Mammary epithelial cell (primary cell): ENCODE measurements at regions not wholly inside any gene's neighbourhood (a gene's known extent, or its start where the extent isn't known, plus 50 kb on each side); places are given as distances from the start of the nearest gene placed in this dataset.

ENCODE experiments used
- CTCF ChIP-seq, 2 donors: IDR thresholded peaks in 1 of 2; conservative IDR thresholded peaks in 1 of 2; 2 replicates each; pipeline ENCODE4 v1.5.1; 2011 to 2012; ENCODE audit warnings: inconsistent platforms in 2 of 2, low read length in 2 of 2, mild to moderate bottlenecking in 2 of 2, control low read depth in 1 of 2, low read depth in 1 of 2; ENCODE audit not compliant: insufficient read depth in 1 of 2; ENCODE audit errors: extremely low read depth in 1 of 2
- EZH2 ChIP-seq: IDR thresholded peaks from 2 replicates; pipeline ENCODE4 v1.6.1; 2012; ENCODE audit warnings: low read length, inconsistent platforms, borderline replicate concordance

- TF ChIP-seq CTCF (conservative IDR thresholded peaks at IDR 0.05 in 1 of 2, IDR thresholded peaks at IDR 0.05 in 1 of 2; ENCODE audit: extremely low read depth in 1 of 2, insufficient read depth in 1 of 2, low read depth in 1 of 2, low read length in 2 of 2) (no peak), EZH2 (no peak)
Measured at GRCh38 chr11:97247601-97248000, 857.8 kb downstream of the JRKL start.
